H1 (cell line): ENCODE measurements at regions not wholly inside any gene's neighbourhood (a gene's known extent, or its start where the extent isn't known, plus 50 kb on each side); places are given as distances from the start of the nearest gene placed in this dataset.
A peak's percentile ranks its signal among the peaks of the same experiment; 100 is the strongest.

Source experiments
- BRCA1 ChIP-seq: IDR thresholded peaks from 2 replicates; pipeline ENCODE4 v1.6.1; 2012; ENCODE audit warnings: low read depth, low read length, improper control_type of control experiment
- CEBPB ChIP-seq: IDR thresholded peaks from 2 replicates; pipeline ENCODE4 v1.6.1; 2012; ENCODE audit warnings: low read depth, low read length
- CHD1 ChIP-seq: IDR thresholded peaks from 2 replicates; pipeline ENCODE4 v1.6.1; 2012; ENCODE audit warnings: low read depth, low read length, improper control_type of control experiment
- KDM5A ChIP-seq: fragments of 200-600 bp; IDR thresholded peaks from 2 replicates; pipeline ENCODE4 v1.7.1; 2012; ENCODE audit warnings: mild to moderate bottlenecking, low read length, inconsistent platforms, mixed read lengths
- NANOG ChIP-seq: IDR thresholded peaks from 2 replicates; pipeline ENCODE4 v1.6.1; 2011; ENCODE audit warnings: low read length, low read depth, mild to moderate bottlenecking, inconsistent platforms; ENCODE audit not compliant: insufficient read depth, poor library complexity, severe bottlenecking
- POLR2AphosphoS5 ChIP-seq: IDR thresholded peaks from 2 replicates; pipeline ENCODE4 v1.6.1; 2011; ENCODE audit warnings: low read depth, low read length
- SP4 ChIP-seq: IDR thresholded peaks from 2 replicates; pipeline ENCODE4 v1.6.1; 2012; ENCODE audit warnings: low read length, inconsistent platforms
- TF ChIP-seq, protein P1 (sequence below), 3 experiments: IDR thresholded peaks; 1 replicate in 2 of 3; 2 replicates in 1 of 3; pipeline versions ENCODE4 v1.5.1 to v1.6.1; 2011; ENCODE audit warnings: low read length in 3 of 3, mild to moderate bottlenecking in 3 of 3, inconsistent platforms in 2 of 3, low read depth in 1 of 3, moderate library complexity in 1 of 3; ENCODE audit not compliant: insufficient read depth in 1 of 3; ENCODE audit errors: control extremely low read depth in 1 of 3
- TF ChIP-seq, protein P2 (sequence below): IDR thresholded peaks from 2 replicates; pipeline ENCODE4 v1.6.1; 2011; ENCODE audit warnings: low read depth, mild to moderate bottlenecking, low read length; ENCODE audit not compliant: insufficient read depth
- TF ChIP-seq, protein P3 (sequence below): IDR thresholded peaks from 2 replicates; pipeline ENCODE4 v1.6.1; 2012; ENCODE audit warnings: inconsistent platforms
- TF ChIP-seq, protein P4 (sequence below): IDR thresholded peaks from 2 replicates; pipeline ENCODE4 v1.6.1; 2011; ENCODE audit warnings: low read length, improper control_type of control experiment

DNA sequence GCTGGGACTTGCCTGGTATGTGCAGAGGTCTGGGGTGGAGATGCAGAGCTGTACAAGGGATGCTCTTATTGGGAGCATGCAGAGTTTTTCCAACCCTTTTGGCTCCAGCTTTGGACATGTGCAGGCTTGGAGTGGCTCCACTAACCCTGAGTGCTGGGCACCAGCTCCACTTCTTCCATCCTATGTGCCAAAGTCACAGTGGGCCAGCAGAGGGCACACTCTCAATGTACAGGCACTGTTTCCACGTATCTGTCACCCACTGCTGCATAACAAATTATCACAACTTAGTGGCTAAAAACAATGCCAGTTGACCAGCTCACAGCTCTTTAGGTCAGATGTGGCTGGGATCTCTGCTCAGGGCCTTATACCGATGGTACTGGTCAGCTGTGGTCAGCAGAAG, 631.8 kb downstream of the AJAP1 start:
- TF ChIP-seq KDM5A (no peak), BRCA1 (no peak), CEBPB (no peak), CHD1 (no peak), NANOG (no peak), POLR2AphosphoS5 (no peak), SP4 (no peak)
- TF ChIP-seq, protein P1, sequence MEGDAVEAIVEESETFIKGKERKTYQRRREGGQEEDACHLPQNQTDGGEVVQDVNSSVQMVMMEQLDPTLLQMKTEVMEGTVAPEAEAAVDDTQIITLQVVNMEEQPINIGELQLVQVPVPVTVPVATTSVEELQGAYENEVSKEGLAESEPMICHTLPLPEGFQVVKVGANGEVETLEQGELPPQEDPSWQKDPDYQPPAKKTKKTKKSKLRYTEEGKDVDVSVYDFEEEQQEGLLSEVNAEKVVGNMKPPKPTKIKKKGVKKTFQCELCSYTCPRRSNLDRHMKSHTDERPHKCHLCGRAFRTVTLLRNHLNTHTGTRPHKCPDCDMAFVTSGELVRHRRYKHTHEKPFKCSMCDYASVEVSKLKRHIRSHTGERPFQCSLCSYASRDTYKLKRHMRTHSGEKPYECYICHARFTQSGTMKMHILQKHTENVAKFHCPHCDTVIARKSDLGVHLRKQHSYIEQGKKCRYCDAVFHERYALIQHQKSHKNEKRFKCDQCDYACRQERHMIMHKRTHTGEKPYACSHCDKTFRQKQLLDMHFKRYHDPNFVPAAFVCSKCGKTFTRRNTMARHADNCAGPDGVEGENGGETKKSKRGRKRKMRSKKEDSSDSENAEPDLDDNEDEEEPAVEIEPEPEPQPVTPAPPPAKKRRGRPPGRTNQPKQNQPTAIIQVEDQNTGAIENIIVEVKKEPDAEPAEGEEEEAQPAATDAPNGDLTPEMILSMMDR (IDR thresholded peaks at IDR 0.05; ENCODE audit: control extremely low read depth in 1 of 3, insufficient read depth in 1 of 3, low read depth in 1 of 3, low read length in 3 of 3) = peak; percentile 28 to 62 (median 61); a peak in 3 of 4 replicates
- TF ChIP-seq, protein P2, sequence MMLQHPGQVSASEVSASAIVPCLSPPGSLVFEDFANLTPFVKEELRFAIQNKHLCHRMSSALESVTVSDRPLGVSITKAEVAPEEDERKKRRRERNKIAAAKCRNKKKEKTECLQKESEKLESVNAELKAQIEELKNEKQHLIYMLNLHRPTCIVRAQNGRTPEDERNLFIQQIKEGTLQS = no peak
- TF ChIP-seq, protein P3, sequence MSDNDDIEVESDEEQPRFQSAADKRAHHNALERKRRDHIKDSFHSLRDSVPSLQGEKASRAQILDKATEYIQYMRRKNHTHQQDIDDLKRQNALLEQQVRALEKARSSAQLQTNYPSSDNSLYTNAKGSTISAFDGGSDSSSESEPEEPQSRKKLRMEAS = no peak
- TF ChIP-seq, protein P4, sequence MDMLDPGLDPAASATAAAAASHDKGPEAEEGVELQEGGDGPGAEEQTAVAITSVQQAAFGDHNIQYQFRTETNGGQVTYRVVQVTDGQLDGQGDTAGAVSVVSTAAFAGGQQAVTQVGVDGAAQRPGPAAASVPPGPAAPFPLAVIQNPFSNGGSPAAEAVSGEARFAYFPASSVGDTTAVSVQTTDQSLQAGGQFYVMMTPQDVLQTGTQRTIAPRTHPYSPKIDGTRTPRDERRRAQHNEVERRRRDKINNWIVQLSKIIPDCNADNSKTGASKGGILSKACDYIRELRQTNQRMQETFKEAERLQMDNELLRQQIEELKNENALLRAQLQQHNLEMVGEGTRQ = no peak
